ENCODE measurements at regions not wholly inside any gene's neighbourhood (a gene's known extent, or its start where the extent isn't known, plus 50 kb on each side); places are given as distances from the start of the nearest gene placed in this dataset.

DNA sequence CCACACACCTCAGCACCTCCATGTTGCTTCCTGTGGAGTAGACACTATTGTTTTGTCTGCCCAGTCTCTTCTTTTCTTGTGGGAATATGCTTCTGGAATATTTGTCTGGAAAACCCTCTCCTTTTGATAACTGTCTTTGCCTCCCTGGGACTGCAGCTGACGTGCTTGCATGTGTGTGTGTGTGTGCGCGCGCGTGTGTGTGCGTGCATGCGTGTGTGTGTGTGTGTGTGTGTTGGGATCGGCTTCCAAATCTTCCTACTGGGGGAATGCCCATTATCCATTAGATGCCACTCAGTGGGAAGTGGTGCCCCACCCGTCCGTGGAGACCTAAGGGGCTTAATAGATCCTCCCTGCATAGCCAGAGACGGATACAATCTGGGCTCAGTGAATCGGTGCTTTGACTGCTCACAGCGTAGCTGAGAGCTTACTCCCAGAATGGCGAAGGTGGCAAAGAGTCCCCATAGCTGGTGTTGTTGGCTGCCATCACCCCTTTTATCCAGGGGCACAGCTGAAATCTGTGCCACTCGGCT is 86.9 kb downstream of the RRM2 start:
- no peak for DNase-seq (ENCODE audit: low spot score in 2 of 2)
- Histone ChIP-seq H3K36me3 (no peaks in the 10 kb centered on the region), H3K27ac (no peak overlapping the region), H3K4me1 (no peaks in the 10 kb centered on the region), H3K27me3 (peaks cover 0 to 2% of the 10 kb centered on the region in 2 donors), H3K4me3 (no peak overlapping the region), H3K9me3 (no peaks in the 10 kb centered on the region)
- 88 to 92% methylated on average over 15 of the region's 15 CpGs for WGBS, 2 donors
- no peak for TF ChIP-seq POLR2A (IDR thresholded peaks at IDR 0.05)
- TF ChIP-seq, protein P1, sequence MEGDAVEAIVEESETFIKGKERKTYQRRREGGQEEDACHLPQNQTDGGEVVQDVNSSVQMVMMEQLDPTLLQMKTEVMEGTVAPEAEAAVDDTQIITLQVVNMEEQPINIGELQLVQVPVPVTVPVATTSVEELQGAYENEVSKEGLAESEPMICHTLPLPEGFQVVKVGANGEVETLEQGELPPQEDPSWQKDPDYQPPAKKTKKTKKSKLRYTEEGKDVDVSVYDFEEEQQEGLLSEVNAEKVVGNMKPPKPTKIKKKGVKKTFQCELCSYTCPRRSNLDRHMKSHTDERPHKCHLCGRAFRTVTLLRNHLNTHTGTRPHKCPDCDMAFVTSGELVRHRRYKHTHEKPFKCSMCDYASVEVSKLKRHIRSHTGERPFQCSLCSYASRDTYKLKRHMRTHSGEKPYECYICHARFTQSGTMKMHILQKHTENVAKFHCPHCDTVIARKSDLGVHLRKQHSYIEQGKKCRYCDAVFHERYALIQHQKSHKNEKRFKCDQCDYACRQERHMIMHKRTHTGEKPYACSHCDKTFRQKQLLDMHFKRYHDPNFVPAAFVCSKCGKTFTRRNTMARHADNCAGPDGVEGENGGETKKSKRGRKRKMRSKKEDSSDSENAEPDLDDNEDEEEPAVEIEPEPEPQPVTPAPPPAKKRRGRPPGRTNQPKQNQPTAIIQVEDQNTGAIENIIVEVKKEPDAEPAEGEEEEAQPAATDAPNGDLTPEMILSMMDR (IDR thresholded peaks at IDR 0.05): no peak
- no peak for TF ChIP-seq EP300 (IDR thresholded peaks at IDR 0.05)

DNA sequence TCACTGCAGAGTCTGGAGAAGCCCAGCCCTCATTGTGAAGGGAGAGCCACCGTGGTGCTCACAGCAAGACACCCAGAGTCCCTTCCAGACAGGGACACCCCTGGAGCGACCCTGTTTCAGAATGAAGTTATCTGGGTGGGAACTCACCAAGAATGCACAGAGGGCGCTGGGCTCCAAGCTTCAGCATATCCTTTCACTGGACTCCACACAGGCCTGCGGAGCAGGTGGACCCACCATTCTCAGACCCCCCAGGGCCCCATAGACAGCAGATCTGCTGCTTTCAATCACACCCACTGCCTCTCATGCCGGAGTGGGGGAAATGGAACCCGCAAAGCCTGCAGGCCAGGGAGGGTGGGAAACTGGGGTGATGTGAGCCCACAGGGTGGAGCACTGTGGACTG is 87.8 kb downstream of the RRM2 start:
- no peak overlapping the region for H3K4me3 ChIP-seq
- no peaks in the 10 kb centered on the region for H3K4me1 ChIP-seq
- TF ChIP-seq, protein P1 (IDR thresholded peaks at IDR 0.05): no peak
- TF ChIP-seq POLR2A (IDR thresholded peaks at IDR 0.05) (no peak), EP300 (IDR thresholded peaks at IDR 0.05) (no peak)
- H3K27ac ChIP-seq: no peak overlapping the region
- 92 to 97% methylated on average over 6 of the region's 6 CpGs for WGBS, 2 donors
- peaks cover 0 to 2% of the 10 kb centered on the region in 2 donors for H3K27me3 ChIP-seq
- H3K9me3 ChIP-seq: no peaks in the 10 kb centered on the region
- DNase-seq (ENCODE audit: low spot score in 2 of 2): no peak
- no peaks in the 10 kb centered on the region for H3K36me3 ChIP-seq

DNA sequence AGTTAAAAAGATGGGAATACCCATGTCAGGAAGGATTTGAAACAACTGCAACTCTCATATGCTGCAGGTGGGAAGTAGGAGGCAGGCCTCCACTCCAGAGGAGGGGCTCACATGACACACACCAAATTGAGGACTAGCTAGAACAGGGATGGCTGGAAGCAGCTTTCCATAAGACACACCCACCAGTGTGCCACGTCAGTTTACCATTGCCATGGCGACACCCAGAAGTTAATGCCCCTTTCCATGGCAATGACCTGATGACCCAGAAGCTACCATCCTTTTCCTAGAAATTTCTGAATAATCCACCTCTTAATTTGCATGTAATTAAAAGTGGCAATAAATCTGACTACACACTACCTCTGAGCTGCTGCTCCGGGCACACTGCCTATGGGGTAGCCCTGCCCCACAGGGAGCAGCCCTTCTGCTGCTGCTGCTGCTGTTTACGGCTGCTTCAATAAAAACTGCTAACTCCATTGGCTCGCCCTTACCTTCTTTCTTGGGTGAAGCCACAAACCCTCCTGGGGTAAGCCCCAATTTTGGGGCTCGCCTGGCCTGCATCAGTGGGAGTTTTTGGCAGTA is 89.4 kb downstream of the RRM2 start:
- Histone ChIP-seq H3K36me3 (no peaks in the 10 kb centered on the region), H3K27ac (no peak overlapping the region), H3K4me1 (no peaks in the 10 kb centered on the region), H3K4me3 (no peak overlapping the region), H3K27me3 (peaks cover 0 to 2% of the 10 kb centered on the region in 2 donors), H3K9me3 (no peaks in the 10 kb centered on the region)
- 92 to 94% methylated on average over 6 of the region's 6 CpGs for WGBS, 2 donors
- no peak for DNase-seq (ENCODE audit: low spot score in 2 of 2)
- no peak for TF ChIP-seq EP300 (IDR thresholded peaks at IDR 0.05)
- no peak for TF ChIP-seq POLR2A (IDR thresholded peaks at IDR 0.05)
- TF ChIP-seq, protein P1 (IDR thresholded peaks at IDR 0.05): no peak

DNA sequence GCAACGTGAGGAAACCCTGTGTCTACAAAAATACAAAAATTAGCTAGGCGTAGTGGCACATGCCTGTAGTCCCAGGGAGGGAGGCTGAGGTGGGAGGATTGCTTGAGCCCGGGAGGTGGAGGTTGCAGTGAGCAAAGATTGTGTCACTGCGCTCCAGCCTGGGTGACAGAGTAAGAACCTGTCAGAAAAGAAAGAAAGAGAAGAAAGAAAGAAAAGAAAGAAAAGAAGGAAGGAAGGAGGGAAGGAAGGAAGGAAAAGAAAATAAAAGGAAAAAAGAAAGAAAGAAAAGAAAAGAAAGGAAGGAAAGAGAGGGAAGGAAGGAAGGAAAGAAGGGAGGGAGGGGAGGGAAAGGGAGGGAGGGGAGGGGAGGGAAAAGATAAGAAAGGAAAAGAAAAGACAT is 89.9 kb upstream of the HPCAL1 start:
- WGBS, 2 donors: 90 to 95% methylated on average over 4 of the region's 4 CpGs

DNA sequence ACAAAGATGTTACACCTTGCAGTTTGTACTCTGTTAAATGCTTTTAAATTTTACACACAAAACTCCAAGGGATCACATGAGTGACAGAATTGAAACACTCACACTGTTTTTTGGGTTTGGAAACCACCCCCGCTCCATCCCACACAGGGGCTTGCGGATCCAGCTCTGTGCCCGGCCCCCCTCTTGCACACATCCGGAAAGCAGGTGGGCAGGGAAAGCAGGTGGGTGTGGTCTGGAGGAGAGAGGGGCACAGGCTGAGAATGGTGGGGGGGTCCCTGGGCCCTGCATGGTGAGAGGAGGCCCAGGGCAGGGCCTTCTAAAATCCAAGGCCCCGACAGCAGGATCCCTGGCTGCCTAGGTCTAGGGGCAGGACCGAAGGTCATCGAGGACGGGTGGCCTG is 88.5 kb upstream of the HPCAL1 start:
- no peak for DNase-seq (ENCODE audit: low spot score in 2 of 2)
- no peak overlapping the region for H3K4me3 ChIP-seq
- no peaks in the 10 kb centered on the region for H3K4me1 ChIP-seq
- TF ChIP-seq, protein P1 (IDR thresholded peaks at IDR 0.05): no peak
- TF ChIP-seq POLR2A (IDR thresholded peaks at IDR 0.05) (no peak), EP300 (IDR thresholded peaks at IDR 0.05) (no peak)
- no peak overlapping the region for H3K27ac ChIP-seq
- no peaks in the 10 kb centered on the region for H3K27me3 ChIP-seq
- no peaks in the 10 kb centered on the region for H3K36me3 ChIP-seq
- no peaks in the 10 kb centered on the region for H3K9me3 ChIP-seq
- WGBS, 2 donors: 76 to 79% methylated on average over 8 of the region's 8 CpGs

More for the DNA sequence above, 89.9 kb upstream of the HPCAL1 start:
- no peak for TF ChIP-seq POLR2A (IDR thresholded peaks at IDR 0.05)
- TF ChIP-seq, protein P1 (IDR thresholded peaks at IDR 0.05): no peak
- no peak for TF ChIP-seq EP300 (IDR thresholded peaks at IDR 0.05)
- Histone ChIP-seq H3K36me3 (no peaks in the 10 kb centered on the region), H3K27me3 (peaks cover 0 to 2% of the 10 kb centered on the region in 2 donors), H3K9me3 (no peaks in the 10 kb centered on the region), H3K27ac (no peak overlapping the region), H3K4me1 (no peaks in the 10 kb centered on the region), H3K4me3 (no peak overlapping the region)
- no peak for DNase-seq (ENCODE audit: low spot score in 2 of 2)
